H9 (cell line): ENCODE measurements at regions not wholly inside any gene's neighbourhood (a gene's known extent, or its start where the extent isn't known, plus 50 kb on each side); places are given as distances from the start of the nearest gene placed in this dataset.

Source experiments
- DNase-seq: peaks from one replicate; pipeline ENCODE4 v3.0.0-alpha.2; 2017
- H2AFZ ChIP-seq: one replicate; pipeline ENCODE4 v1.6.1; 2013; ENCODE audit warnings: mild to moderate bottlenecking, low read length, control low read depth, moderate library complexity
- H2AK5ac ChIP-seq: 2 replicates; pipeline ENCODE4 v1.6.1; 2013; ENCODE audit warnings: low read length, control low read depth, mixed read lengths; ENCODE audit not compliant: insufficient read length
- H2BK120ac ChIP-seq: one replicate; pipeline ENCODE4 v1.6.1; 2013; ENCODE audit warnings: low read depth, mild to moderate bottlenecking, low read length, control low read depth, inconsistent platforms; ENCODE audit not compliant: poor library complexity, severe bottlenecking
- H2BK12ac ChIP-seq: 2 replicates; pipeline ENCODE4 v1.6.1; 2013; ENCODE audit warnings: low read length, control low read depth, mixed read lengths, low read depth; ENCODE audit not compliant: insufficient read length
- H2BK15ac ChIP-seq: 2 replicates; pipeline ENCODE4 v1.6.1; 2013; ENCODE audit warnings: low read depth, low read length, control low read depth
- H2BK20ac ChIP-seq: one replicate; pipeline ENCODE4 v1.6.1; 2013; ENCODE audit warnings: low read depth, mild to moderate bottlenecking, low read length, control low read depth, inconsistent platforms; ENCODE audit not compliant: poor library complexity, severe bottlenecking
- H2BK5ac ChIP-seq: 2 replicates; pipeline ENCODE4 v1.6.1; 2013; ENCODE audit warnings: low read length, control low read depth, mixed read lengths; ENCODE audit not compliant: insufficient read length
- H3K14ac ChIP-seq: 2 replicates; pipeline ENCODE4 v1.6.1; 2013; ENCODE audit warnings: low read length, control low read depth; ENCODE audit not compliant: insufficient read depth
- H3K18ac ChIP-seq: 2 replicates; pipeline ENCODE4 v1.6.1; 2013; ENCODE audit warnings: low read depth, mild to moderate bottlenecking, mixed read lengths, low read length, control low read depth; ENCODE audit not compliant: insufficient read length
- H3K23ac ChIP-seq: 2 replicates; pipeline ENCODE4 v1.6.1; 2013; ENCODE audit warnings: low read length, control low read depth, mixed read lengths, low read depth; ENCODE audit not compliant: insufficient read length
- H3K23me2 ChIP-seq: 2 replicates; pipeline ENCODE4 v1.6.1; 2013; ENCODE audit warnings: low read depth, mild to moderate bottlenecking, mixed read lengths, low read length, control low read depth; ENCODE audit not compliant: insufficient read length, poor library complexity, severe bottlenecking
- H3K27ac ChIP-seq: 2 replicates; pipeline ENCODE4 v1.5.1; 2013; ENCODE audit warnings: low read length, control low read depth, mixed read lengths, low read depth; ENCODE audit not compliant: insufficient read length
- H3K27me3 ChIP-seq: 2 replicates; pipeline ENCODE4 v1.6.1; 2013; ENCODE audit warnings: low read length, control low read depth, inconsistent platforms; ENCODE audit not compliant: insufficient read depth
- H3K4ac ChIP-seq: 2 replicates; pipeline ENCODE4 v1.6.1; 2013; ENCODE audit warnings: low read depth, mild to moderate bottlenecking, control low read depth, inconsistent platforms, low read length, moderate library complexity
- H3K4me1 ChIP-seq: 2 replicates; pipeline ENCODE4 v1.6.1; 2013; ENCODE audit warnings: low read length, control low read depth, inconsistent platforms; ENCODE audit not compliant: insufficient read depth
- H3K4me2 ChIP-seq: 2 replicates; pipeline ENCODE4 v1.6.1; 2013; ENCODE audit warnings: low read length, control low read depth, mixed read lengths; ENCODE audit not compliant: insufficient read length, insufficient read depth
- H3K56ac ChIP-seq: 2 replicates; pipeline ENCODE4 v1.6.1; 2013; ENCODE audit warnings: low read depth, mild to moderate bottlenecking, mixed read lengths, low read length, control low read depth; ENCODE audit not compliant: insufficient read length
- H3K79me1 ChIP-seq: 2 replicates; pipeline ENCODE4 v1.6.1; 2013; ENCODE audit warnings: low read depth, mild to moderate bottlenecking, moderate library complexity, low read length, control low read depth, inconsistent platforms; ENCODE audit not compliant: insufficient read depth, poor library complexity, severe bottlenecking
- H3K79me2 ChIP-seq: 2 replicates; pipeline ENCODE4 v1.6.1; 2013; ENCODE audit warnings: low read length, control low read depth, inconsistent platforms; ENCODE audit not compliant: insufficient read depth
- H3K9ac ChIP-seq: 2 replicates; pipeline ENCODE4 v1.6.1; 2013; ENCODE audit warnings: low read length, control low read depth, mixed read lengths; ENCODE audit not compliant: insufficient read length; ENCODE audit errors: extremely low read depth
- H3K9me3 ChIP-seq: one replicate; pipeline ENCODE4 v1.6.1; 2013; ENCODE audit warnings: low read depth, low read length, inconsistent platforms; ENCODE audit not compliant: control insufficient read depth
- H3T11ph ChIP-seq: one replicate; pipeline ENCODE4 v1.6.1; 2013; ENCODE audit warnings: mild to moderate bottlenecking, low read length, control low read depth, inconsistent platforms
- H4K20me1 ChIP-seq: one replicate; pipeline ENCODE4 v1.6.1; 2013; ENCODE audit not compliant: control insufficient read depth, insufficient read length, insufficient read depth
- H4K5ac ChIP-seq: 2 replicates; pipeline ENCODE4 v1.6.1; 2013; ENCODE audit warnings: low read depth, mild to moderate bottlenecking, mixed read lengths, low read length, control low read depth; ENCODE audit not compliant: insufficient read length
- H4K8ac ChIP-seq: replicated peaks from 2 replicates; pipeline ENCODE4 v1.6.1; 2013; ENCODE audit warnings: low read length, control low read depth, mixed read lengths, low read depth; ENCODE audit not compliant: insufficient read length
- H4K91ac ChIP-seq: 2 replicates; pipeline ENCODE4 v1.6.1; 2013; ENCODE audit warnings: low read depth, mild to moderate bottlenecking, moderate library complexity, mixed read lengths, low read length, control low read depth; ENCODE audit not compliant: insufficient read length
- H3K27ac Mint-ChIP-seq, 3 experiments: 2 replicates in 2 of 3; 3 replicates in 1 of 3; pipeline ENCODE4 v1.8.0; 2020 to 2021; ENCODE audit warnings: mixed read lengths in 3 of 3, mild to moderate bottlenecking in 1 of 3, moderate library complexity in 1 of 3
- H3K27me3 Mint-ChIP-seq: 2 replicates; pipeline ENCODE4 v1.8.0; 2021; ENCODE audit warnings: low read depth, mild to moderate bottlenecking, moderate library complexity, mixed read lengths
- H3K36me3 Mint-ChIP-seq, 3 experiments: 2 replicates in 2 of 3; 3 replicates in 1 of 3; pipeline ENCODE4 v1.8.0; 2020 to 2021; ENCODE audit warnings: low read depth in 3 of 3, mixed read lengths in 3 of 3; ENCODE audit not compliant: insufficient read depth in 1 of 3
- H3K4me1 Mint-ChIP-seq, 2 experiments: 2 replicates each; pipeline ENCODE4 v1.8.0; 2020; ENCODE audit warnings: mixed read lengths in 2 of 2
- H3K4me3 Mint-ChIP-seq, 2 experiments: 2 replicates in 1 of 2; 3 replicates in 1 of 2; pipeline ENCODE4 v1.8.0; 2020 to 2021; ENCODE audit warnings: mild to moderate bottlenecking in 2 of 2, mixed read lengths in 2 of 2, moderate library complexity in 1 of 2
- H3K9me3 Mint-ChIP-seq, 2 experiments: 2 replicates in 1 of 2; 3 replicates in 1 of 2; pipeline ENCODE4 v1.8.0; 2020; ENCODE audit warnings: mild to moderate bottlenecking in 2 of 2, mixed read lengths in 2 of 2, moderate library complexity in 1 of 2
- WGBS: extraction: QIAGEN DNeasy Blood & Tissue Kit; methylation state at CpG from one replicate; pipeline ENCODE4 v1.1.7; 2013; ENCODE audit warnings: missing lambda C conversion rate, low lambda C conversion rate, mixed read lengths; ENCODE audit not compliant: insufficient read length; ENCODE audit errors: extremely low coverage; 5-methylcytosine and 5-hydroxymethylcytosine counted together
- TF ChIP-seq, protein P1 (sequence below): fragments of 200-600 bp; sonication (generic); conservative IDR thresholded peaks from 3 replicates; pipeline ENCODE4 v1.8.0; 2021; ENCODE audit warnings: antibody characterized with exemption, mild to moderate bottlenecking

DNA sequence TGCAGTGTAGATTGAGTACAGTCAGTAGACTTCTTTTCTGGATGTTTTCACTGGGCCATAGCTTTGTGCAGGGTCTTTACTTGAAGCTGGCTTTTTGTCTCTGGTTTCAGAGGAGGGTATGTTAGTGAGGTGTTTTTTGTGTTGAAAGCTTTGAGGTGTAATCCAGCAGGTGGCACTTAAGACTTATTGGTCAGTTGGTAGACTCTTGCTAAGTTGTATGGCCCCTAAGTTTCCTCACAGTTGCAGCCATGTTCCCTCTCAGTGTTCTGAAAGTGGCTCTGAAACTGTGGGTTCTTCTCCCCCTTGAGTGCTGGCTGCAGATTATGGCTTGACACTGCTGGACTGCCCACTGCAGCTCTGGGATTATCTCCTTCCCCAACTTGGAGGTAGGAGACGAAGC lies 55.7 kb upstream of the SLC44A1 start:
- Mint-ChIP-seq H3K9me3 (peaks cover 15 to 21% of the 10 kb centered on the region in 2 experiments), H3K36me3 (peaks cover 0 to 21% (median 6%) of the 10 kb centered on the region in 3 experiments; a peak in 5 of 7 replicates), H3K27me3 (no peaks in the 10 kb centered on the region), H3K27ac (no peak overlapping the region), H3K4me3 (no peak overlapping the region), H3K4me1 (peaks cover 0 to 3% of the 10 kb centered on the region in 2 experiments; a peak in 2 of 4 replicates)
- Histone ChIP-seq H3K27ac (no peak overlapping the region), H3K9ac (no peak overlapping the region), H3K4me2 (no peak overlapping the region), H3K23ac (no peak overlapping the region), H2BK20ac (no peak overlapping the region), H2AK5ac (no peak overlapping the region), H2BK15ac (no peak overlapping the region), H4K91ac (no peak overlapping the region), H3K14ac (no peak overlapping the region), H3K27me3 (no peaks in the 10 kb centered on the region), H3T11ph (no peak overlapping the region), H2AFZ (no peak overlapping the region), H2BK5ac (no peak overlapping the region), H3K56ac (no peak overlapping the region), H3K4me1 (no peaks in the 10 kb centered on the region; the same call in 1 of the 2 replicates), H2BK120ac (no peak overlapping the region), H3K79me2 (no peaks in the 10 kb centered on the region), H3K4ac (no peak overlapping the region), H4K20me1 (no peaks in the 10 kb centered on the region), H4K8ac (no peak overlapping the region), H4K5ac (no peak overlapping the region), H3K9me3 (no peaks in the 10 kb centered on the region), H3K79me1 (no peaks in the 10 kb centered on the region), H3K18ac (no peak overlapping the region), H2BK12ac (no peak overlapping the region), H3K23me2 (no peaks in the 10 kb centered on the region)
- no CpG with 5 or more reads among the region's 1 CpG for WGBS
- TF ChIP-seq, protein P1, sequence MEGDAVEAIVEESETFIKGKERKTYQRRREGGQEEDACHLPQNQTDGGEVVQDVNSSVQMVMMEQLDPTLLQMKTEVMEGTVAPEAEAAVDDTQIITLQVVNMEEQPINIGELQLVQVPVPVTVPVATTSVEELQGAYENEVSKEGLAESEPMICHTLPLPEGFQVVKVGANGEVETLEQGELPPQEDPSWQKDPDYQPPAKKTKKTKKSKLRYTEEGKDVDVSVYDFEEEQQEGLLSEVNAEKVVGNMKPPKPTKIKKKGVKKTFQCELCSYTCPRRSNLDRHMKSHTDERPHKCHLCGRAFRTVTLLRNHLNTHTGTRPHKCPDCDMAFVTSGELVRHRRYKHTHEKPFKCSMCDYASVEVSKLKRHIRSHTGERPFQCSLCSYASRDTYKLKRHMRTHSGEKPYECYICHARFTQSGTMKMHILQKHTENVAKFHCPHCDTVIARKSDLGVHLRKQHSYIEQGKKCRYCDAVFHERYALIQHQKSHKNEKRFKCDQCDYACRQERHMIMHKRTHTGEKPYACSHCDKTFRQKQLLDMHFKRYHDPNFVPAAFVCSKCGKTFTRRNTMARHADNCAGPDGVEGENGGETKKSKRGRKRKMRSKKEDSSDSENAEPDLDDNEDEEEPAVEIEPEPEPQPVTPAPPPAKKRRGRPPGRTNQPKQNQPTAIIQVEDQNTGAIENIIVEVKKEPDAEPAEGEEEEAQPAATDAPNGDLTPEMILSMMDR, result no peak
- no peak for DNase-seq
